Activated T-cell treated with anti-CD3 and anti-CD28 coated beads for 4 hours (primary cell): ENCODE measurements at regions not wholly inside any gene's neighbourhood (a gene's known extent, or its start where the extent isn't known, plus 50 kb on each side); places are given as distances from the start of the nearest gene placed in this dataset.

Experiments
- DNase-seq: peaks from one replicate; pipeline ENCODE4 v3.0.0-alpha.2; 2020

GRCh38 chr10:88179831-88180230 is 316.4 kb downstream of the PTEN start:
- no peak for DNase-seq

GRCh38 chr10:88181902-88182600 is 318.6 kb downstream of the PTEN start:
- no peak for DNase-seq

- DNase-seq, result no peak
Observed at GRCh38 chr10:88182601-88182930, 319.1 kb downstream of the PTEN start.

- no peak for DNase-seq
Observed at GRCh38 chr10:88184543-88185297, 321.3 kb downstream of the PTEN start.

- no peak for DNase-seq
Observed at GRCh38 chr10:88185830-88186229, 322.4 kb downstream of the PTEN start.

GRCh38 chr10:88186335-88186734 is 322.9 kb downstream of the PTEN start:
- no peak for DNase-seq

GRCh38 chr10:88187472-88187871 is 324.0 kb downstream of the PTEN start:
- DNase-seq, result no peak

- no peak for DNase-seq
Observed at GRCh38 chr10:88190123-88190522, 326.7 kb downstream of the PTEN start.

- no peak for DNase-seq
Observed at GRCh38 chr10:88190540-88191235, 327.3 kb downstream of the PTEN start.

- DNase-seq, result no peak
Observed at GRCh38 chr10:88193018-88193417, 329.6 kb downstream of the PTEN start.

GRCh38 chr10:88194041-88194887 is 330.8 kb downstream of the PTEN start:
- peak; percentile 14 for DNase-seq

GRCh38 chr10:88194961-88195367 is 331.5 kb downstream of the PTEN start:
- DNase-seq, result no peak

- no peak for DNase-seq
Observed at GRCh38 chr10:88195841-88196240, 332.4 kb downstream of the PTEN start.

GRCh38 chr10:88196291-88196690 is 332.9 kb downstream of the PTEN start:
- no peak for DNase-seq

- DNase-seq, result no peak
Observed at GRCh38 chr10:88198023-88198422, 334.6 kb downstream of the PTEN start.

- DNase-seq, result no peak
Observed at GRCh38 chr10:88200312-88201032, 337.0 kb downstream of the PTEN start.

GRCh38 chr10:88205842-88206446 is 342.5 kb downstream of the PTEN start:
- no peak for DNase-seq

- DNase-seq, result no peak
Observed at GRCh38 chr10:88207121-88207546, 343.7 kb downstream of the PTEN start.

- DNase-seq, result no peak
Observed at GRCh38 chr10:88209231-88209630, 345.8 kb downstream of the PTEN start.

GRCh38 chr10:88209837-88210561 is 346.6 kb downstream of the PTEN start:
- no peak for DNase-seq

- no peak for DNase-seq
Observed at GRCh38 chr10:88211230-88211629, 347.8 kb downstream of the PTEN start.
